CD4-positive, alpha-beta memory T cell (primary cell): ENCODE measurements at regions not wholly inside any gene's neighbourhood (a gene's known extent, or its start where the extent isn't known, plus 50 kb on each side); places are given as distances from the start of the nearest gene placed in this dataset.

Experiments used
- CTCF ChIA-PET: fragments of 350-600 bp; sonication (Branson Sonifier 250); formaldehyde crosslinking; loops from one replicate; lab custom pipeline; 2021; ENCODE audit warnings: inconsistent platforms; ENCODE audit not compliant: partially characterized antibody; lab: Charles Lee
- POLR2A ChIA-PET: fragments of 350-600 bp; sonication (Branson Sonifier 250); formaldehyde crosslinking; loops from one replicate; lab custom pipeline; 2021; ENCODE audit not compliant: partially characterized antibody; lab: Charles Lee
- DNase-seq, 5 donors: peaks; one replicate each; pipeline versions ENCODE4 v3.0.0 to v3.0.0-alpha.2; 2020 to 2022; ENCODE audit warnings: mixed read lengths in 1 of 5
- H3K27ac ChIP-seq: one replicate; pipeline ENCODE4 v1.7.0; 2013; ENCODE audit warnings: low read depth, low read length
- H3K27me3 ChIP-seq: 2 replicates; pipeline ENCODE4 v1.7.0; 2013; ENCODE audit warnings: mild to moderate bottlenecking, low read length, moderate library complexity; ENCODE audit not compliant: insufficient read depth
- H3K36me3 ChIP-seq: 2 replicates; pipeline ENCODE4 v1.7.0; 2013; ENCODE audit warnings: mild to moderate bottlenecking, low read length, moderate library complexity; ENCODE audit not compliant: insufficient read depth
- H3K4me1 ChIP-seq: 2 replicates; pipeline ENCODE4 v1.7.0; 2013; ENCODE audit warnings: mild to moderate bottlenecking, low read length, moderate library complexity; ENCODE audit not compliant: insufficient read depth
- H3K4me3 ChIP-seq, 2 donors: one replicate each; pipeline ENCODE4 v1.7.0; 2013; ENCODE audit warnings: low read length in 2 of 2, mild to moderate bottlenecking in 1 of 2
- H3K9me3 ChIP-seq, 2 donors: one replicate each; pipeline ENCODE4 v1.7.0; 2013; ENCODE audit warnings: low read length in 2 of 2, control low read depth in 1 of 2; ENCODE audit not compliant: control insufficient read depth in 1 of 2
- H3K27ac Mint-ChIP-seq, 7 donors: one replicate each; pipeline ENCODE4 v1.8.0; 2020 to 2021; ENCODE audit warnings: mixed read lengths in 7 of 7, mild to moderate bottlenecking in 6 of 7, inconsistent platforms in 3 of 7, moderate library complexity in 3 of 7
- H3K27me3 Mint-ChIP-seq, 2 donors: one replicate each; pipeline ENCODE4 v1.8.0; 2020 to 2021; ENCODE audit warnings: mixed read lengths in 2 of 2
- H3K36me3 Mint-ChIP-seq, 2 donors: one replicate each; pipeline ENCODE4 v1.8.0; 2020 to 2021; ENCODE audit warnings: mixed read lengths in 2 of 2, inconsistent platforms in 1 of 2, mild to moderate bottlenecking in 1 of 2
- H3K4me1 Mint-ChIP-seq, 4 donors: one replicate each; pipeline ENCODE4 v1.8.0; 2020 to 2021; ENCODE audit warnings: mixed read lengths in 4 of 4, mild to moderate bottlenecking in 1 of 4
- H3K4me3 Mint-ChIP-seq, 8 donors: one replicate each; pipeline ENCODE4 v1.8.0; 2020 to 2021; ENCODE audit warnings: mixed read lengths in 8 of 8, mild to moderate bottlenecking in 7 of 8, moderate library complexity in 6 of 8, inconsistent platforms in 3 of 8
- H3K9me3 Mint-ChIP-seq, 8 donors: one replicate each; pipeline ENCODE4 v1.8.0; 2020 to 2021; ENCODE audit warnings: mixed read lengths in 8 of 8, mild to moderate bottlenecking in 5 of 8, inconsistent platforms in 3 of 8, moderate library complexity in 1 of 8
- intact Hi-C: fragments of 100-400 bp; cut with micrococcal nuclease; formaldehyde crosslinking; loops from one replicate; pipeline ENCODE4 v1.15.1; 2023

GRCh38 chr2:183408562-183408961, 284.3 kb downstream of the NUP35 start:
- intact Hi-C loops = no loop called here
- Histone ChIP-seq H3K36me3 (no peaks in the 10 kb centered on the region), H3K27ac (no peak overlapping the region), H3K9me3 (peaks cover 0 to 3% of the 10 kb centered on the region in 2 donors), H3K27me3 (no peaks in the 10 kb centered on the region), H3K4me3 (no peak overlapping the region), H3K4me1 (no peaks in the 10 kb centered on the region)
- Mint-ChIP-seq H3K9me3 (peaks cover 6 to 43% (median 32%) of the 10 kb centered on the region in 8 donors), H3K36me3 (peaks cover 0 to 2% of the 10 kb centered on the region in 2 donors), H3K27me3 (no peaks in the 10 kb centered on the region), H3K4me1 (no peaks in the 10 kb centered on the region), H3K27ac (no peak overlapping the region), H3K4me3 (no peak overlapping the region)
- DNase-seq = no peak
- ChIA-PET CTCF (no interaction called here), POLR2A (no interaction called here)

DNA sequence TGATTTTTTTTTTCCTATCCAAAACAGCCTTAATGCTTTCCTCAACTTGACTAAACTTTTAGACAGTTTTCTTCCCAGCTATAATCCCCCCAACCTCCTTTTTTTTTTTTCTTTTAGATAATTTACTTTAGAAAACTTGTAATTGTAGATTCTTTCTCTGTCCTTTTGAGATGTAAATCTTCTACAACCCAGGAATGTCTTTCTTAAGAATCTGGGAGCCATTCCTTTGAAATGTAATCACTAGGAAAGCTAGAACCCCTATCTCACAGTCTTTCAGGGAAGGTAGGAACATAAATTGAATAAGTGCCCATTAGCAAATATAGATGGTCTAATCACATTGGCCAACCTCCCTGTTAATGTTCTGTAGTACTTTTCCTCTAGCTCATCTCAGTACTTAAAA, 285.4 kb downstream of the NUP35 start:
- Mint-ChIP-seq H3K4me3 (no peak overlapping the region), H3K27me3 (no peaks in the 10 kb centered on the region), H3K9me3 (peaks cover 0 to 33% (median 21%) of the 10 kb centered on the region in 8 donors), H3K36me3 (no peaks in the 10 kb centered on the region), H3K27ac (no peak overlapping the region), H3K4me1 (no peaks in the 10 kb centered on the region)
- H3K27me3 ChIP-seq = no peaks in the 10 kb centered on the region
- no peak for DNase-seq
- POLR2A ChIA-PET = no interaction called here
- H3K4me3 ChIP-seq = no peak overlapping the region
- intact Hi-C loops = no loop called here
- H3K4me1 ChIP-seq = no peaks in the 10 kb centered on the region
- no peak overlapping the region for H3K27ac ChIP-seq
- CTCF ChIA-PET = no interaction called here
- H3K36me3 ChIP-seq = no peaks in the 10 kb centered on the region
- H3K9me3 ChIP-seq = no peaks in the 10 kb centered on the region

DNA sequence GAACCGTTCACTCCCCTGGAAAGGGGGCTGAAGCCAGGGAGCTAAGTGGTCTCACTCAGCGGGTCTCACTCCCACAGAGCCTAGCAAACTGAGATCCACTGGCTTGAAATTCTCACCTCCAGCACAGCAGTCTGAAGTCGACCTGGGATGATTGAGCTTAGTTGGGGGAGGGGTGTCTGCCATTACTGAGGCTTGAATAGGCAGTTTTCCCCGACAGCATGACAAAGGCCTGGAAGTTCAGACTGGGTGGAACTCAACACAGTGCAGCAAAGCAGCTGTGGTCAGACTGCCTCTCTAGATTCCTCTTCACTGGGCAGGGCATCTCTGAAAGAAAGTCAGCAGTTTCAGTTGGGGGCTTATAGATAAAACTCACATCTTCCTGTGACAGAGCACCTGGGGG, 292.5 kb downstream of the NUP35 start:
- POLR2A ChIA-PET = no interaction called here
- H3K27ac ChIP-seq = no peak overlapping the region
- H3K36me3 Mint-ChIP-seq = peaks cover 0 to 1% of the 10 kb centered on the region in 2 donors
- no peaks in the 10 kb centered on the region for H3K9me3 ChIP-seq
- H3K4me1 ChIP-seq = no peaks in the 10 kb centered on the region
- H3K27me3 ChIP-seq = no peaks in the 10 kb centered on the region
- intact Hi-C loops = no loop called here
- CTCF ChIA-PET = no interaction called here
- H3K4me3 ChIP-seq = no peak overlapping the region
- no peaks in the 10 kb centered on the region for H3K4me1 Mint-ChIP-seq
- H3K9me3 Mint-ChIP-seq = peaks cover 3 to 38% (median 27%) of the 10 kb centered on the region in 8 donors
- no peaks in the 10 kb centered on the region for H3K36me3 ChIP-seq
- no peak for DNase-seq
- H3K27ac Mint-ChIP-seq = no peak overlapping the region
- H3K27me3 Mint-ChIP-seq = no peaks in the 10 kb centered on the region
- H3K4me3 Mint-ChIP-seq = no peak overlapping the region

- peaks cover 3 to 45% (median 27%) of the 10 kb centered on the region in 8 donors for H3K9me3 Mint-ChIP-seq
- Histone ChIP-seq H3K27me3 (no peaks in the 10 kb centered on the region), H3K4me3 (no peak overlapping the region), H3K4me1 (no peaks in the 10 kb centered on the region), H3K9me3 (no peaks in the 10 kb centered on the region), H3K27ac (no peak overlapping the region), H3K36me3 (no peaks in the 10 kb centered on the region)
- intact Hi-C loops = no loop called here
- no peaks in the 10 kb centered on the region for H3K27me3 Mint-ChIP-seq
- no peaks in the 10 kb centered on the region for H3K4me1 Mint-ChIP-seq
- H3K36me3 Mint-ChIP-seq = no peaks in the 10 kb centered on the region
- H3K4me3 Mint-ChIP-seq = no peak overlapping the region
- no peak overlapping the region for H3K27ac Mint-ChIP-seq
- ChIA-PET POLR2A (no interaction called here), CTCF (no interaction called here)
- no peak for DNase-seq
These were observed 302.6 kb downstream of the NUP35 start for GRCh38 chr2:183426825-183427224.

GRCh38 chr2:183427558-183427957, 303.3 kb downstream of the NUP35 start:
- ChIA-PET POLR2A (no interaction called here), CTCF (no interaction called here)
- Mint-ChIP-seq H3K27ac (no peak overlapping the region), H3K36me3 (no peaks in the 10 kb centered on the region), H3K4me1 (no peaks in the 10 kb centered on the region), H3K4me3 (no peak overlapping the region), H3K9me3 (peaks cover 3 to 43% (median 23%) of the 10 kb centered on the region in 8 donors), H3K27me3 (no peaks in the 10 kb centered on the region)
- DNase-seq = no peak
- Histone ChIP-seq H3K9me3 (no peaks in the 10 kb centered on the region), H3K27me3 (no peaks in the 10 kb centered on the region), H3K4me1 (no peaks in the 10 kb centered on the region), H3K27ac (no peak overlapping the region), H3K4me3 (no peak overlapping the region), H3K36me3 (no peaks in the 10 kb centered on the region)
- intact Hi-C loops = no loop called here

DNA sequence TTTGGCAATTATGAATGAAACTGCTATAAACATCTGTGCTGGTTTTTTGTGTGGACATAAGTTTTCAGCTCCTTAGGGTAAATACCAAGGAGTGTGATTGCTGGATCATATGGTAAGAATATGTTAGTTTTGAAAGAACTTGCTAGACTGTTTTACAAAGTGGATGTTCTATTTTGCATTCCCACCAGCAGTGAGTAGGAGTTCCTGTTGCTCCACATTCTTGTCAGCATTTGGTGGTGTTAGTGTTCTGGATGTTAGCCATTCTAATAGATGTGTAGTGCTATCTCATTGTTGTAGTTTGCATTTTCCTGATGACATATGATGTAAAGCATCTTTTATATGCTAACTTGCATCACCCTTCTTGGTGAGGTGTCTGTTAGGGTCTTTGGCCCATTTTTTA, 304.6 kb downstream of the NUP35 start:
- peaks cover 3 to 39% (median 17%) of the 10 kb centered on the region in 8 donors for H3K9me3 Mint-ChIP-seq
- no peak overlapping the region for H3K27ac ChIP-seq
- H3K27ac Mint-ChIP-seq = no peak overlapping the region
- no peaks in the 10 kb centered on the region for H3K9me3 ChIP-seq
- no peaks in the 10 kb centered on the region for H3K36me3 Mint-ChIP-seq
- H3K27me3 ChIP-seq = no peaks in the 10 kb centered on the region
- no peaks in the 10 kb centered on the region for H3K4me1 Mint-ChIP-seq
- H3K36me3 ChIP-seq = no peaks in the 10 kb centered on the region
- DNase-seq = no peak
- H3K27me3 Mint-ChIP-seq = no peaks in the 10 kb centered on the region
- no peak overlapping the region for H3K4me3 Mint-ChIP-seq
- H3K4me1 ChIP-seq = no peaks in the 10 kb centered on the region
- ChIA-PET POLR2A (no interaction called here), CTCF (no interaction called here)
- intact Hi-C loops = no loop called here
- H3K4me3 ChIP-seq = no peak overlapping the region

DNA sequence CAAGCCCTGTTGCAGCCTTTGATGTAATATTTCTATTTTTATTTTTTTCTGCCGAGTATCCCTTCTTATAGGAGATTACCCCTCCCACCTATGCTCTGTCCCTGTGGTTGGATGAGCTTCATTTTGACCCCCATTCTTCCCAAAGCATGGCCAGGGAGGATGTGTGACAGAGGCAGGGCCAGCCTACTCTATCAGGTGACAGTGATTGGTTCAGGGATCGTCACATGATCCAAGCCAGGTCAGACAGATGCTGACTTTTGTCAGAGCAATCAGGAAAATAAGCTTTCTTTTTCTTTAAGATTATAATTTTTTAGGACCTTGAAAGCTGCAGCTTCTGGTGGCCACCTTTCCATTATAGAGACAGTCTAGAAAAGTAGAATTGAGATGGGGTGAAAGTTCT, 314.3 kb downstream of the NUP35 start:
- no peak overlapping the region for H3K4me3 ChIP-seq
- no peaks in the 10 kb centered on the region for H3K9me3 ChIP-seq
- H3K36me3 ChIP-seq = no peaks in the 10 kb centered on the region
- no peaks in the 10 kb centered on the region for H3K27me3 ChIP-seq
- H3K27ac ChIP-seq = no peak overlapping the region
- H3K27me3 Mint-ChIP-seq = no peaks in the 10 kb centered on the region
- no peak for DNase-seq
- peaks cover 0 to 7% of the 10 kb centered on the region in 2 donors for H3K36me3 Mint-ChIP-seq
- no peaks in the 10 kb centered on the region for H3K4me1 Mint-ChIP-seq
- no peaks in the 10 kb centered on the region for H3K4me1 ChIP-seq
- no peak overlapping the region for H3K4me3 Mint-ChIP-seq
- H3K27ac Mint-ChIP-seq = no peak overlapping the region
- intact Hi-C loops = no loop called here
- ChIA-PET POLR2A (no interaction called here), CTCF (no interaction called here)
- peaks cover 0 to 21% (median 4%) of the 10 kb centered on the region in 8 donors for H3K9me3 Mint-ChIP-seq

DNA sequence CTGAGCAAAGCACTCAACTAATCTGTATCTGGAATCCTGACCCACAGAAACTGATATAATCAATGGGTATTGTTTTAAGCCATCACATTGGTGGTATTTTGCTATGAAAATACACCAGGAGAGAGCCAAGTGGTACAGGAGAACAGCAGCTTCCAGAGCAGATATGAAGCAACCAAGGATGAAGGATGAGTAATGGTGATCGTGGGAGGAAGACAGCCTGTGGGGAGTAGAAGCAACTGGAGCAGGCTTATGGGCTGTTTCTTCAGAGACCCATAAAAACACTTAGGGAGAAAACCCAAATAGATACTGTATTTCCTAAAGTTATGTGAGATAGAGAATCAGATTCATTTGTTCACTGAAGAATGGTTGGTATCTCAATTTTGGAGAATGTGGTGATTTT, 330.8 kb downstream of the NUP35 start:
- peaks cover 0 to 3% of the 10 kb centered on the region in 2 donors for H3K9me3 ChIP-seq
- POLR2A ChIA-PET = no interaction called here
- no peaks in the 10 kb centered on the region for H3K4me1 Mint-ChIP-seq
- no peaks in the 10 kb centered on the region for H3K4me1 ChIP-seq
- no peak for DNase-seq
- no peak overlapping the region for H3K4me3 ChIP-seq
- H3K36me3 ChIP-seq = no peaks in the 10 kb centered on the region
- H3K36me3 Mint-ChIP-seq = peaks cover 0 to 1% of the 10 kb centered on the region in 2 donors
- no peaks in the 10 kb centered on the region for H3K27me3 ChIP-seq
- no peaks in the 10 kb centered on the region for H3K27me3 Mint-ChIP-seq
- H3K27ac Mint-ChIP-seq = no peak overlapping the region
- intact Hi-C loops = no loop called here
- CTCF ChIA-PET = no interaction called here
- H3K4me3 Mint-ChIP-seq = no peak overlapping the region
- peaks cover 0 to 33% (median 15%) of the 10 kb centered on the region in 8 donors for H3K9me3 Mint-ChIP-seq
- no peak overlapping the region for H3K27ac ChIP-seq
